ENCODE measurements at regions not wholly inside any gene's neighbourhood (a gene's known extent, or its start where the extent isn't known, plus 50 kb on each side); places are given as distances from the start of the nearest gene placed in this dataset.
"Not testable (repeated sequence)": the region's sequence is repeated elsewhere in the genome, so short reads cannot be mapped to it uniquely, and the experiment has no call there.

DNA sequence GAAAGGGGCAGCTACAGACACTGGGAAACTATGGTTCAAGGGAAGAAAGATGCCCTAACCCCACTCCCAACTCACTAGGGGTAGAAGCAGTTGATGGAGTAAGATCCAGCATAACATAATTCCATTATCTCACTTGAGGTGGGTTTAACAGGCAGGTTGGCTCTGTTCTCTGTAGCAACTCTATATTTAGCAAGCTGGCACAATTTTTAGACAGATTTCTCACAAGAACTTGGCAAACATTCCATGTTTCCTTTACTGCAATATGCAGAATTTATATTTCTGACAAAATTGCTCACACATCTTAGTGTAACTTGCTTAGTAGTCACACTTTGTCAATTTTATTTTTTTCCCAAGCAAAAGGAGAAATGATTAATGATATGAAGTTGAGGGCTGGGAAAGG lies 475.4 kb downstream of the RMST start:
- no peak for DNase-seq

DNA sequence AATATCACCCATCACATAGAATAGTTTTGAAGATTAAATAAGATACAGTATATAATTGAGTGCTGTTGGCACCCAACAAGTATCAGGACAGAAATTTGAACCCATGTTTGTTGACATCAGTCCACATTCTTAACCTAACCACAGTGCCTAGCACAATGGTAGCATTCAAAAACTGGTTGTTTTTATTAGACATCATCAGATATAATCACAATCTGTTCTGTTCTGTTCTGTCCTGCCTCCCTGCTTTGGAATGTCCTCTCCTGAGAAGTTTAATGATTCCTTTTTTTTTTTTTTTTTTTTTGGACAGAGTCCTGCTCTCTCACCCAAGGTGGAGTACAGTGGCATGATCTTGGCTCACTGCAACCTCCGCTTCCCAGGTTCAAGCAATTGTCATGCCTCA lies 476.6 kb downstream of the RMST start:
- no peak for DNase-seq

DNA sequence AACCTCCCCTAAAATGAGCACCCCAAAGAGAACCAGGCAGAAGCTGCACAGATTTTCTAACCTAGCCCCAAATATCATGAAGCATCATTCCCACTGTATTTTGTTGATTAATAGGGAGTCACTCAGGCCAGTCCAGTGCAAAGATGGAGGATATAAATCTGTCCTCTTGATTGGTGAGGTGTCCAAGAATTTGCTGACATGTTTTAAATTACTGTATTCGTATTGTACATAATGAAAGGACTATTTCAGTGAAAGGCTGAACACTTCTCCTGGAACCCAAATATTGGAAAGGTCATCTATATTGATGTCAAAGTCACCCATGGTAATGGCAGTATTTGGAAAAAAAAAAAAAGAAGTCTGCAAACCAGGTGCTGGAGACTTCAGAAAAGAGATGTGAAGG lies 477.5 kb downstream of the RMST start:
- no peak for DNase-seq

DNA sequence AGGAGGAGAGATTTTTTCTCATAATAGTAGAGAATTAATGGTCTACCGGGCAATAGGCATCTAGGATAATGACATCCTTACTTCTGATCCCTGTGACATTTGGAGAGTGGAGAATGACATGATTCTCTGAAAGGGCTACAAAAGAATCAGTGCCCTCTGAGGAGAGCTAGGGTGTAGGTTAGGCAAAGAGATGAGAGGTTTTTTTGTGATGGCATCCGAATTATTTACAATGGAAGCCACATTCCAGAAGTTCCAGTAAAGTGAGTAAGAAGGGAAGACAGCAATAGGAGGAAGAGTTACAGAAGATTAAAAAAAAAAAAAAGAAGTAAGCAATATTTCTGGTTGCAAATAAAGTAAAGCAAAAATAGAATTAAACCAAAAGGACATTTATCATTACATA lies 478.0 kb downstream of the RMST start:
- DNase-seq: peak; percentile 46

DNA sequence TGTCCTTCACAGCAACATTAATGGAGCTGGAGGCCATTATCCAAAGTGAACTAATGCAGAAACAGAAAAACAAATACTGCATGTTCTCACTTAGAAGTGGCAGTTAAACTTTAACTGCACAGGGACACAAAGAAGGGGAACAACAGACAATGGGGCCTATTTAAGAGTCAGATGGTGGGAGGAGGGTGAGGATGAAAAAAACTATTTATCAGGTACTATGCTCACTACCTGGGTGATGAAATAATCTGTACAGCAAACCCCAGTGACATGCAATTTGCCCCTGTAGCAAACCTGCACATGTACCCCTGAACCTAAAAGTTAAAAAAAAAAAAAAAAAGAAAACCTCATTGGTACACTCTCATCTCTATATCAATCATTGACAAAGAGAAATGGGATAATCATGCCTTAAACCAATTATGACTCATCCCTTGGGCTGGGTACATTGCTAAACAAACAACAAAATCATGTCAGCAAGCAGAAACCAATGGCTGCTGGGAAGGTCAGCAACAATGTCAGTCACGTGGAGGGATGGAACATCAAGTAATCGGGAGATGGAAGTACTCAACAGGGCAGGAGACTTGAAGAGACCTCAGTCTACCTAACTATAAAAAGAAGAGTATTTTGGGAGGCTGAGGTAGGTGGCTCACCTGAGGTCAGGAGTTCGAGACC lies 479.2 kb downstream of the RMST start:
- no peak for DNase-seq

DNA sequence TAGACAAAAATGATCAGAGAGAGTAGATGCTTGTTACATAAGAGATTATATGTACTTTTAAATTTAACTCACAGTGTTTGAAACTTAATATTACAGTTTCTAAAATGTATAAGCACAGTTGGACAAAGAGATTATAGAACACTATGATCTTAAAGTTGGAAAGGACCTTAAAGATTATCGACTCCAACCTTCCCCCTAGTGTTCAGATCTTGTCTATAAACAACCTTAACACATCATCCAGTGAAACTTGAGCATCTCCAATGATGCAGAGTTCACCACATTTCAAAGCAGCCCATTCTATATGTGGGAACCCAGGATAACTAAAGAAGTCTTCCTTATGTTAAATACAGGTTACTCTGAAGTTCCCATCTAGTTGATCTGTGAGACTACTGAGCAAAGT lies 480.8 kb downstream of the RMST start:
- no peak for DNase-seq

DNA sequence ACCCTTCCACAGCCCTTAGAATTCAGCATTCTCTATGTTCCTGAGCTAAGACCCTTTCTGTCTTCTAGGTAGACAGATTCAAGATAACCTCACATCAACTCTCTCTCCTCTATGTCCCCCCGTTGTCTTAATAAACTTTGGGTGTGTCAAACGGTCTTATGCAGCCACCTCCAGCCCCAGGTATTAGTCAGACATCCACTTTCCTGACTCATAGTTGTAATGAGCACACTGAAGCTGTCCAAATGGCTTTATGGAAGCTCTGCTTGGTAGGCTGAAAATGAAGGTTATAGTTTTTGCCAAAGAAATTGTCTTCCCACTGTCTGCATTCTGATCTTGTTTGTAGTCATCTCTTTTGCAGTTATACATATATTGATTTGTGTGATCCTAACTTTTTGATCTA lies 482.0 kb downstream of the RMST start:
- no peak for DNase-seq

DNA sequence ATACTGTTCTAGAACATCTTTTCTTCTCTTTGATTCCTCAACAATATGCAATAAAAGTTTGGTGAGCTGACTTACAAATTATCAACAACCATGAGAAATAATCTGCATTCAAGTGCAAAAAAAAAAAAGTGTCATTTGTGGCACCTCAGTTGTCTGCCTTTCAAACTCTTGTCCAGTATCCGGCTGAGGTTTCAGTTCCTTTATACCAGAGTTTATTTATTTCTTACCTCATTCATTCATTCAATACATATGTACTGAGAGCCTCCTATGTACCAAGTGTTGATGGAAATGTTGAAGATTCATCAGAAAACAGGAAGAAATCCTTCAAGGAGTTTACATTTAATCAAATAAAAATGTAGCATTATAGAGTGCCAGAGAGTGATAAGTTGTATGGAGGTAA lies 484.1 kb downstream of the RMST start:
- no peak for DNase-seq

DNA sequence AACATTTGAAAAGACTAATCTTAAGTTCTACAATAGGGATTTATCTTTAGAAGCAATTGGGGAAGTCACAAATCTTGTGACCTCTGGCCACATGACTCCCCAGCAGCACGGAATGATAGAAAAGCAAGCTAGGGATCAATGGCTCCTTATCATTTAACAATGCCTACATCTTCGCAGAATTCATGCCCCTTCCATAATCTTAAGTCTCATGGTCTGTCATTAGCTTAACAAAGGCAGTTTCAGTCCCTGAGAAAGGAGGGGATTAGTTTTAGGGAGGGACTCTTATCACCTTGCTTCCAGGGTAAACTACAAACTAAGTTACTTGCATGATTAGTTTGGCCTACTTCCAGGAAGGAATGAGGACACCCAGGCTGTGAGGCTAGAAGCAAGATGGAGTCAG lies 486.0 kb downstream of the RMST start:
- no peak for DNase-seq

DNA sequence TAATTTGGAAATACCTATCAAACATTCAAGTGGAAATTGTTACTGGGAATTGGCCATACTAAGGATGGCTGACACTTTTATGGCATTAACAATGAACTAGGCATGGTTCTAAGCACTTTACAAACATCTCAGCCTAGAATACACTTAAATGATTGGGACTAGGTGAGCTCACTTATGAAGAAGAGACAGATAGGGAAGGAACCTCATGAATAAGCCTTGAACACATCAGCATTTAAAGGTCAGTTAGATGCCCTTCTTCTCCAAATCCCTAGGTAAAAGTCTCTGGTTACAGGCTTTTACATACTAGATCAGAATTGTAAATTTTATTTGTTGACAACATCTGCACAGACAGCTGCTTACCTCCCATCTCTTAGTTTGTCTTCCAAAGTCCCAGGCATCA lies 488.6 kb downstream of the RMST start:
- no peak for DNase-seq

DNA sequence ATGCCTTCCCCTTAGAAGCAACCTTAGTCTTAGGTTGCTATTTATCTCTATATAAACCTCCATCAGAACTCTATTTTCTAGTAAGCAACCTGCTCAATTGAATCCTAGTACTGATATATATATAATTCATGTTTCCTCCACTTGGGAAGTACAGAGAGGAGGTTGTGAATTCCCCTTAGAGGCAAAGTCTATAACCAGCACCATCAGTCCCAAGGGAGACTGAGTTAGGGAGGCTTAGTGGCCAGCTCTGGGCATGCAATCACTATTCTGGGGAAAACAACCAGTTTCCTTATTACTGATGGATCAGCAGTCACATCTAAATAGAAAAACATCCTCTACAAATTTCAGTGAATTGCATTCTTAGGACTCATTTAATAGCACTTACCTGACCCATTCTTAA lies 489.1 kb downstream of the RMST start:
- no peak for DNase-seq

DNA sequence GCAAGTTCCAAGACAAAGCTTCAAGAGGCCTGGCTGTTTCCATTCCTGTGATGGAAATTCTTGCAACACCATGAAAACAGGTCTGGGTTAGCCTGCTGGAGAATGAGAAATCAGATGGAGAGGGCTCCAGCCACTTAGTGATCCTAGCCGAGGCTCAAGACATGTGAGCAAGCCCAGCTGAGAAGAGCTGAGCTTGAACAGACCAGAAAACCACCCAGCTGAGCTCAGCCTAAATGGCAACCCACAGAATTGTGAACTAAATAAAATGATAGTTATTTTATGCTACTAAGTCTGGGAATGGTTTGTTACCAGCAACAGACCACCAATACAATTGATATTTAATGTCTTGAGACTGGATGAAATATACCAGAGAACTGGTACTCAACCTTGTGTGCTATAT lies 494.5 kb downstream of the RMST start:
- no peak for DNase-seq

DNA sequence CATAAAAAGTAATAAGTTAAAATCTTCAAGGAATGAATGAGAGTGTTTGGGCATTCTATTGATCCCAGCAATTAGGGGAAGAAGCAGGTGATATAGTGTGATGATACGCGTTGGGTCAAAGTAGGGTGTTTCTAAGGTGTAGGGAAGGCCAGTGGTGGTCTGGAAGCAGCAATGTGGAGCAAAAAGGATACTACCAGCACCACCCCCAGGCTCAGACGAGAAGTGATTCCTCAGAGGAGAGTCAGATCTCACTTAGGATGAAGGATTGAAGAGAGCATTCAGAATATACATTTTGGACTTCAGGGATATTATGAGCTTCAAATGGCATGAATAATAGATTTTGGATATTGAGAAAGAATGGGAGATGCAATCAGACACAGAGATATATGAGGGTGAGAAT lies 497.6 kb downstream of the RMST start:
- no peak for DNase-seq

DNA sequence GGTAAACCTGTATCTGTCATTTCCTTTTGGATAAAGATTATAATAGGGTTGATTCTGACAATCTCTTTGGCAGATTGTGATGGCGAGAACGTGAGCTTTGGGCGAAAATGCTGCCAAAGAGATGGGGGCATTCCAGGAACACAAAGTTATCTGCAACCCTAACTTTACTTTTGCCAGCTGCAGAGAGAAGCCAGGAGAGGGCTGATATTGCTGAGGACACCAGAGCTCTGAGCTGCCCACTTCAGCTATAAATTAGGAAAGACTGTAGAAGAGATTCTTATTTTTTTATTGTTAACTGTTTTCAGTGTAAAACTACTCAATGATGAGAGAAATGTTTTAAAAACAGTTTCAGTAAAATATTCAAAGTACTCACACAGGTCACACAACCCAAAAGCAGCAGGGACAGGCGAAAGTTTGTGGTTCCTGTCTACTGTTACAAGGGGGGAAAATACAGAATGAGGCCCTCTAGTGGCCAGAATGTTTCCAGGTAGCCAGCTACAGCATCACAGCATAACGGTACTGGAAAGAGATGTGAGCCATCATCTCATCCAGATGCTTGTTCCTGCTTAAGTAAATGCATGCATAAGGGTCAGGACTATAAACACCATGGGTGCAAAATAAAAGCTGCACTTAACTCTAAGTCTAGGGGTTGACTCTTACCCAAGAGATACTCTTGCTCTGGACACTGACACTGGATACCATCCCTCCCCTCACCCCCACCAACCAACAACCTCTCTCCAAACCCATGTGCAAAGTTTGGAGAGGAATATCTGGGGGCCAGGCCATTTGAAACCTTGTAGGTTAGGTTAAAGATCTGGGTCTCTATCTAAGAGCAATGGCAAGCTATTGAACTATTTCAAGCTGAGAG lies 498.4 kb downstream of the RMST start:
- no peak for DNase-seq

DNA sequence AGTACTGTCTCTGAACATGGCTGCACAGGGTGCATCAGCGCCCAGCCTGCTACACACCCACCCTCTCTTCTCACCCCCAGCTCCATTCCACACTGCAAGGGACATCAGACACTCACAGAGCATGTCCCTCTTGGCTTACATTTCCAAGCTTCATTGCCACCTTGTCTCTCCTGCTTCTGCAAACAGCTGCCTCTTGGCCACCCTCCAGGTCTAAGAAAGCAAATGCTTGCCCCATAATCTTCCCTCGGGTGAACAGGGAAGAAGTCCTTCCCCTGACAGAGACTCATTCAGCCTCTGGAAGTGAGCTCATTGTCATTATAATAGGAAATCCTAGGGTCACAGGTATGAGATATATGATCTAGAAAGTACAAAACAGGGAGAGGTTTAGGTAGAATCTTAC lies 505.2 kb downstream of the RMST start:
- DNase-seq: no peak

DNA sequence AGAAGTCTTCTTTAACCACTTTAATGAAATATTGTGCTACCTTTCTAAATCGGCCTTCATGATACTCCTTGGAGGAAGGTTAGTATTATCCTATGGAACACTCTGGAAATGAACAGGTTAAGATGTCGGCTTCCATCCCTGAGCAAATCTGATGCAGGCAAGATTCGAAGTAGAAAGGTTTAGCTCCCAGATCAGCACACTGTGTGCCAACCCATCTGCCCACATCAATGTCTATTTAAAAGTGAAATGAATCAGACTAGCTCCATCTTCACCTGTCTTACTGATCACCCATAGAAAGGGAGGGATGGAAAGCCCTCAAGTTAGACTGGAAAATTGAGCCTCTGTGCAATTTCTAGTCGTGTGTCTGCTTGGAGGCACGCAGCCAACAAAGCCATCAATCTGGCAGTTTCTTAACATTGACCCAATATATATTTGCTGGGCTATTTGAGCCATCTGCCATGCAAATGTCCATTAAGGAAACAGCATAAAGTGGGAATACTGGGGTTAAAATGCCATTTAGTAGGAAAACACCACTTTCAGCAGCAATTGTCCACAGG lies 506.1 kb downstream of the RMST start:
- no peak for DNase-seq

DNA sequence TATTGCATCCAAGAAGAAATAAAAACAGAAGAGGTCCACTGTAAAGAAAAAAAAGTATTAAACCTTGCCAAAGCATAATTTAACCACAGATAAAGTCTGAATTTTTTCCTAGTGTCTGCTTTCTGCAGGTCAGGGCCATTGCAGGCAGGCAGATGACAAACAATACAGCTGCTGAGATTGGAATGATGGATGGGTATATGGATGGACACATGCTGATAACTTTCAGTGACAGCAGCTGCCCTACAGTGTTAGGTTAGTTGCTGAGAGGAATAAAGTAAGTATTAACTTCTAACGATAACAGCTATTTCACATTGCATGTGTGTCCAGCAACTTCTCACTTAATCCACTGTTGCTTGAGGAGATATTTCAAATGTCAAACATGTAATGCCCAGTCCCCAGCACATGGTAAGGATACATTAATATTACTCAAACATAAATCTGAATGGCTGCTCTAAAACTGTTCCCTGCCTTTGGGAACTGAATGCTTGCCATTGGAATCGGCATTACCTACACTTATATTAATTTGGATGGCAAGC lies 515.3 kb downstream of the RMST start:
- no peak for DNase-seq

DNA sequence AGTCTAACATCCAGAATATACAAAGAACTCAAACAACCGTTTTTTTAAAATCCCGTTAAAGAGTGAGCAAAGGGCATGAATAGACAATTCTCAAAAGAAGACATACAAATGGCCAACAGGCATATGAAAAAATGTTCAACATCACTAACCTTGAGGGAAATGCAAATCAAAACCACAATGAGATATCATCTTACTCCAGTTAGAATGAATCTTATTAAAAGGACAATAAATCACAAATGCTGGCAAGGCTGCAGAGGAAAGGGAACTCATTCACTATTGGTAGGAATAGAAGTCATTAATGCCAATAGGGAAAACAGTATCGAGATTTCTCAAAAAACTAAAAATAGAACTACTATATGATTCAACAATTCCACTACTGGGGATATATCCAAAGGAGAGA lies 520.1 kb downstream of the RMST start:
- no peak for DNase-seq

DNA sequence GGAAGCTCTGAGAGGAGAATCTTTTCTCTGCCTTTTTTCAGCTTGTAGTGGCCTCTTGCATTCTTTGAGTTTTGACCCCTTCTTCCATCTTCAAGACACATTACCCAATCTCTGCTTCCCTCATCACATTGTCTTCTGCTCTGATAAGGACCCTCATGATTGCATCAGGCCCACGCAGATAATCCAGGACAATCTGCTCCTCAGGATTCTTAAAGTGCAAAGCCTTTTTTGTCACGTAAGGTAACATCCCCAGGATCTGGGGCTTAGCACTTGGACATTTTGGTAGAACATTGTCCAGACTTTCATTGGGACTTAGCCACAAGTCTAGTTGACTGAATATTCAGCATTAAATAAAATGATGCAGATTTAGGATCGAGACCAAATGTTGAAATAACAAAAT lies 521.2 kb downstream of the RMST start:
- DNase-seq: no peak

DNA sequence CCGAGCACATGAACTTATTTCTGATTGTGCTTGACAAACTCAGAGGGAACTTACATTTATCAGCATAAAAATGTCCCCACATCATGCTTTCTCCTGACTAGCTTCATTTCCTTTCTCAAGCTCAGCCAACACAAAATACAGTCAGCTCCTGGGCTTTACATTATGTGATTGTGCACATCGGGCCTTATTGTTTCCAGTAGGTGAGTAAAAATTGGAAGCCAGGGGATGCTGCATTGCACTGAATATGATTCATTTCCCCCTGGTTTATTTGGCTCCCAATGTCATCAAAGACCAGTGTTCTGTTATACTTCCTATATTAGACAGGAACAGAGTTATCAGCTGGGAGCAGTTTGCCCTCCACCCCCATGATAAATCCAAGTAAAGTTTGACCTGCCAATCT lies 521.8 kb downstream of the RMST start:
- no peak for DNase-seq

DNA sequence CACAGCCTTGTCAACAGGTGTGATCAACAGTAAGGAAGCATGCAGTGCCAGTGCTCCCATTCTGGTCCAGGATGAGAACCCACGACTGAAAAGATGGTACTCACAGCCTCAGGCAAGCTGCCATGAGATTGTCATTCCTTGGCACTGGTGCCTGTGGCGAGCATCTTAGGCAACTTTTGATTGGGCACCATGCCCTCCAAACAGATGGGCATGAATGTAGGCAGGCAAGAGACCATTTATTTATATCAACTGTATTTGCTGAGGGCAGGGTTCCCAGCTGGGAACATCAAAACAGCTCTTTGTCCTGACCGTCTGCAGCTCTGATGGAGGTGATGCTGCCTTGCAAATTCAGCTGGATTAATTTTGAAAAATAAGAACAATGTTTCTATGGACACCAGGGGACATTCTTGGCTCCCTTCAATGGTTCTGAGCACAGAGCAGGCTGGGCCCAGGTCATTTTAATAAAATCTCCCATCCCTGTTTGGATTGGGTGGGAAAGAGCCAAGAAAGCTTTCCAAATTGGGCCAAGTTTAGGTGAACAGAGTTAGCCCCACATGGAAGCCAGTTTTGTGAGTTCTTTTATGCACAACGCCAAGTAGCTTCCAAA lies 522.5 kb downstream of the RMST start:
- DNase-seq: no peak

DNA sequence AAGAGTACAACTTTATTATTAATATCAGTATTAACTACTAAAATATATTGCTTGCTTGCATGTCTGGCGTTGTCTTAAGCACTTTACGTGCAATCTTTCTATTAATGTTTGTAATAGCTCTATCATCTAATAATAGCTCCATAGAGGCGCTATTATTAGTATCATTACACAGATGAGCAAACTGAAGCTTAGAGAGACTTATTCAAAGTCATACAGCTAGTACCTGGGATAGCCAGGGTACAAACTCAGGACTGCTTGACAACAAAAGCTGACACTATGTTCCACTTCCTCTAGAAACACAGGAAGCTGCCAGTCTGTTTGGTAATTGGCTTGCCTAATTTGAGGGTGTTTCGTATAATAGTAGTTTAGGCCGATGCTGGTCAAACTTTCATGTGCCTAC lies 523.2 kb downstream of the RMST start:
- DNase-seq: no peak

DNA sequence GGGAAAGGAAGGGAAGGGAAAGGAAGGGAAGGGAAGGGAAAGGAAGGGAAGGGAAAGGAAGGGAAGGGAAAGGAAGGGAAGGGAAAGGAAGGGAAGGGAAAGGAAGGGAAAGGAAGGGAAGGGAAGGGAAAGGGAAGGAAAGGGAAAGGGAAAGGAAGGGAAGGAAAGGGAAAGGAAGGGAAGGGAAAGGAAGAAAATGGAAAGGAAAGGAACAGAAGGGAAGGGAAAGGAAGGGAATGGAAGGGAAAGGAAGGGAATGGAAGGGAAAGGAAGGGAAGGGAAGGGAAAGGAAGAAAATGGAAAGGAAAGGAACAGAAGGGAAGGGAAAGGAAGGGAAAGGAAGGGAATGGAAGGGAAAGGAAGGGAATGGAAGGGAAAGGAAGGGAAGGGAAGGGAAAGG lies 526.0 kb downstream of the RMST start:
- DNase-seq: not testable (repeated sequence)
